ENCODE measurements at regions not wholly inside any gene's neighbourhood (a gene's known extent, or its start where the extent isn't known, plus 50 kb on each side); places are given as distances from the start of the nearest gene placed in this dataset.

DNA sequence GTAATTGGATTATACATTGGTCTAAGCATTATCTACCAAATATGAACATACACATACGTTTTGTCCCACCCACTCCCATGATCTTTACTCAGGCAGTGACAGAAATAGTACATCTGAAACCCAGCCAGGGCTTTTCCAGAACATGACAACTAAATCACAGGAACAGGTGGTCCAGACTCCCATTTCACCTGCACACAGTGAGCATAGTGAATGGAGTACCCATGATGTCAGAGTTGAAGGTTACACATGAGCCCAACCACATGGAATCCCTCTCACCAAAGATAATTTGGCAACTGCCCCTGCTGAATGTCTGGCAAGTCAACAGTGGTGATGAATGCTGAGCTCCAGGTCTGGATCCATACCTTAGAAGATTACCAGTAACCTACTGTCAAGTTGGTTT is 411.9 kb upstream of the LUZP2 start:
- TF ChIP-seq TOX (CRISPR knock-in tag; IDR thresholded peaks at IDR 0.05; ENCODE audit: borderline replicate concordance) (no peak), TSHZ2 (CRISPR knock-in tag; IDR thresholded peaks at IDR 0.05) (no peak), ZC3H10 (CRISPR knock-in tag; IDR thresholded peaks at IDR 0.05) (no peak), ZFP30 (CRISPR knock-in tag; IDR thresholded peaks at IDR 0.05) (no peak), ARNTL (CRISPR knock-in tag; IDR thresholded peaks at IDR 0.05; ENCODE audit: borderline replicate concordance, low read depth) (no peak), TCF4 (CRISPR knock-in tag; IDR thresholded peaks at IDR 0.05; ENCODE audit: borderline replicate concordance) (no peak), CSDC2 (CRISPR knock-in tag; IDR thresholded peaks at IDR 0.05) (no peak), OSR1 (CRISPR knock-in tag; IDR thresholded peaks at IDR 0.05) (no peak), SNAI2 (CRISPR knock-in tag; IDR thresholded peaks at IDR 0.05) (no peak), GLIS3 (CRISPR knock-in tag; IDR thresholded peaks at IDR 0.05) (no peak), BACH2 (CRISPR knock-in tag; IDR thresholded peaks at IDR 0.05; ENCODE audit: borderline replicate concordance) (no peak)
- TF ChIP-seq, protein P1, sequence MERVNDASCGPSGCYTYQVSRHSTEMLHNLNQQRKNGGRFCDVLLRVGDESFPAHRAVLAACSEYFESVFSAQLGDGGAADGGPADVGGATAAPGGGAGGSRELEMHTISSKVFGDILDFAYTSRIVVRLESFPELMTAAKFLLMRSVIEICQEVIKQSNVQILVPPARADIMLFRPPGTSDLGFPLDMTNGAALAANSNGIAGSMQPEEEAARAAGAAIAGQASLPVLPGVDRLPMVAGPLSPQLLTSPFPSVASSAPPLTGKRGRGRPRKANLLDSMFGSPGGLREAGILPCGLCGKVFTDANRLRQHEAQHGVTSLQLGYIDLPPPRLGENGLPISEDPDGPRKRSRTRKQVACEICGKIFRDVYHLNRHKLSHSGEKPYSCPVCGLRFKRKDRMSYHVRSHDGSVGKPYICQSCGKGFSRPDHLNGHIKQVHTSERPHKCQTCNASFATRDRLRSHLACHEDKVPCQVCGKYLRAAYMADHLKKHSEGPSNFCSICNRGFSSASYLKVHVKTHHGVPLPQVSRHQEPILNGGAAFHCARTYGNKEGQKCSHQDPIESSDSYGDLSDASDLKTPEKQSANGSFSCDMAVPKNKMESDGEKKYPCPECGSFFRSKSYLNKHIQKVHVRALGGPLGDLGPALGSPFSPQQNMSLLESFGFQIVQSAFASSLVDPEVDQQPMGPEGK (CRISPR knock-in tag; IDR thresholded peaks at IDR 0.05; ENCODE audit: borderline replicate concordance) = no peak
